SH-SY5Y (cell line): ENCODE measurements at regions not wholly inside any gene's neighbourhood (a gene's known extent, or its start where the extent isn't known, plus 50 kb on each side); places are given as distances from the start of the nearest gene placed in this dataset.

Experiments used
- GATA2 ChIP-seq: IDR thresholded peaks from 2 replicates; pipeline ENCODE4 v1.6.1; 2011; ENCODE audit warnings: mild to moderate bottlenecking, low read depth, low read length
- GATA3 ChIP-seq: IDR thresholded peaks from 2 replicates; pipeline ENCODE4 v1.6.1; 2011; ENCODE audit warnings: low read depth, mild to moderate bottlenecking, low read length, moderate library complexity

- TF ChIP-seq GATA2 = no peak
- TF ChIP-seq GATA3 = no peak
Measured at GRCh38 chr5:158170534-158170933, 311.6 kb upstream of the CLINT1 start.
